Panc1 (cell line): ENCODE measurements at regions not wholly inside any gene's neighbourhood (a gene's known extent, or its start where the extent isn't known, plus 50 kb on each side); places are given as distances from the start of the nearest gene placed in this dataset.

ENCODE experiments used
- ATAC-seq: fragments of 200-7000 bp; cut with Tn5 transposase; 2 replicates; pipeline ENCODE4 v1.9.1; 2020; ENCODE audit warnings: mild to moderate bottlenecking, moderate library complexity
- BruUV-seq: library from RNA; stranded (reverse); fragments of 400-500 nt; replicated peaks from 2 replicates; lab custom pipeline; 2021; lab: Mats Ljungman, UMichigan
- CTCF ChIA-PET: fragments of 300-600 bp; sonication (Branson Sonifier 250); formaldehyde crosslinking; loops from one replicate; lab custom pipeline; 2022; ENCODE audit warnings: antibody characterized with exemption; lab: Charles Lee
- POLR2A ChIA-PET: fragments of 300-600 bp; sonication (Branson Sonifier 250); formaldehyde crosslinking; loops from one replicate; lab custom pipeline; 2022; ENCODE audit warnings: antibody characterized with exemption; lab: Charles Lee
- DNase-seq: peaks from one replicate; pipeline ENCODE4 v3.0.0-alpha.2; 2010; ENCODE audit warnings: low read depth, low spot score
- H3K27ac ChIP-seq: 2 replicates; pipeline ENCODE4 v1.5.1; 2011; ENCODE audit warnings: mild to moderate bottlenecking, low read length, inconsistent platforms
- H3K27me3 ChIP-seq: fragments of 200-500 bp; sonication (Bioruptor generic); 2 replicates; pipeline ENCODE4 v1.6.0; 2014; ENCODE audit warnings: low read length, inconsistent platforms; ENCODE audit not compliant: control insufficient read depth, insufficient read depth
- H3K36me3 ChIP-seq: fragments of 200-500 bp; sonication (Bioruptor generic); 2 replicates; pipeline ENCODE4 v1.5.1; 2014; ENCODE audit warnings: inconsistent platforms, mild to moderate bottlenecking, low read length, moderate library complexity; ENCODE audit not compliant: control insufficient read depth, insufficient read depth
- H3K4me1 ChIP-seq: 2 replicates; pipeline ENCODE4 v1.5.1; 2011; ENCODE audit warnings: inconsistent platforms, mild to moderate bottlenecking, low read length, moderate library complexity; ENCODE audit not compliant: control insufficient read depth, insufficient read depth
- H3K4me3 ChIP-seq, 2 experiments: 2 replicates each; pipeline ENCODE4 v1.5.1; 2011 to 2012; ENCODE audit warnings: low read depth in 2 of 2, low read length in 2 of 2, mild to moderate bottlenecking in 2 of 2, inconsistent platforms in 1 of 2, moderate library complexity in 1 of 2
- H3K9me3 ChIP-seq: fragments of 200-500 bp; sonication (Bioruptor generic); 2 replicates; pipeline ENCODE4 v1.5.1; 2014; ENCODE audit warnings: low read depth, mild to moderate bottlenecking, inconsistent platforms, low read length, moderate library complexity; ENCODE audit not compliant: control insufficient read depth, insufficient read depth
- CTCF ChIP-seq: fragments of 450-650 bp; IDR thresholded peaks from 2 replicates; pipeline ENCODE4 v1.5.1; 2017; ENCODE audit warnings: mild to moderate bottlenecking
- POLR2AphosphoS5 ChIP-seq: IDR thresholded peaks from 2 replicates; pipeline ENCODE4 v1.6.1; 2012; ENCODE audit warnings: mild to moderate bottlenecking, low read depth, low read length, moderate library complexity
- REST ChIP-seq, 2 experiments: IDR thresholded peaks; 2 replicates each; pipeline ENCODE4 v1.6.1; 2011 to 2012; ENCODE audit warnings: low read depth in 2 of 2, control low read depth in 1 of 2, low read length in 1 of 2, mild to moderate bottlenecking in 1 of 2, moderate library complexity in 1 of 2; ENCODE audit not compliant: insufficient read depth in 1 of 2
- SIN3A ChIP-seq: IDR thresholded peaks from 2 replicates; pipeline ENCODE4 v1.6.1; 2012; ENCODE audit warnings: low read depth, mild to moderate bottlenecking, low read length, moderate library complexity, borderline replicate concordance; ENCODE audit not compliant: insufficient read depth
- TCF7L2 ChIP-seq: IDR thresholded peaks from 2 replicates; pipeline ENCODE4 v1.6.1; 2011; ENCODE audit warnings: mild to moderate bottlenecking, low read depth, low read length, inconsistent platforms
- in situ Hi-C: cut with HindIII; loops from 2 replicates; pipeline ENCODE4 v1.10.0; 2016; ENCODE audit warnings: low sequenced_read_pairs, low pct_unique_long_range_greater_than_20kb
- intact Hi-C: fragments of 100-400 bp; cut with micrococcal nuclease; formaldehyde crosslinking; loops from one replicate; pipeline ENCODE4 v1.10.0; 2022; ENCODE audit not compliant: unreplicated experiment

GRCh38 chr3:22886439-22887068 lies 316.6 kb upstream of the UBE2E2 start:
- H3K36me3 ChIP-seq: no peaks in the 10 kb centered on the region
- H3K4me3 ChIP-seq: no peak overlapping the region
- in situ Hi-C loops: no loop called here
- intact Hi-C loops: loop anchor here (10.0 kb wide), 1 partner anchor 322 kb away; no protein-coding TSS in a partner anchor
- no TSS peak for BruUV-seq
- no peaks in the 10 kb centered on the region for H3K4me1 ChIP-seq
- DNase-seq: no peak
- CTCF ChIA-PET: no interaction called here
- no peaks in the 10 kb centered on the region for H3K9me3 ChIP-seq
- TF ChIP-seq TCF7L2 (no peak), CTCF (no peak), REST (IDR thresholded peaks at IDR 0.05; ENCODE audit: insufficient read depth in 1 of 2, low read depth in 2 of 2, low read length in 1 of 2) (no peak), SIN3A (no peak), POLR2AphosphoS5 (no peak)
- POLR2A ChIA-PET: no interaction called here
- no peaks in the 10 kb centered on the region for H3K27me3 ChIP-seq
- no peak overlapping the region for H3K27ac ChIP-seq
- ATAC-seq: no peak

GRCh38 chr3:22887664-22888291 lies 315.3 kb upstream of the UBE2E2 start:
- DNase-seq (peak; percentile 1), ATAC-seq (no peak)
- Histone ChIP-seq H3K27me3 (no peaks in the 10 kb centered on the region), H3K36me3 (no peaks in the 10 kb centered on the region), H3K27ac (no peak overlapping the region), H3K9me3 (no peaks in the 10 kb centered on the region), H3K4me3 (no peak overlapping the region), H3K4me1 (no peaks in the 10 kb centered on the region)
- CTCF ChIA-PET: interaction anchor here (0.8 kb wide), 1 partner anchor 73 kb away, joined by 3 read pairs; no protein-coding TSS in a partner anchor
- in situ Hi-C loops: no loop called here
- BruUV-seq: no TSS peak
- TF ChIP-seq TCF7L2: no peak
- TF ChIP-seq CTCF: peak; percentile 56; the same call in 1 of the 2 replicates
- no peak for TF ChIP-seq REST (IDR thresholded peaks at IDR 0.05; ENCODE audit: insufficient read depth in 1 of 2, low read depth in 2 of 2, low read length in 1 of 2)
- intact Hi-C loops: loop anchor here (10.0 kb wide), 1 partner anchor 323 kb away; no protein-coding TSS in a partner anchor
- POLR2A ChIA-PET: no interaction called here
